Neural progenitor cell (in vitro differentiated cells): ENCODE measurements at regions not wholly inside any gene's neighbourhood (a gene's known extent, or its start where the extent isn't known, plus 50 kb on each side); places are given as distances from the start of the nearest gene placed in this dataset.

Source experiments
- DNase-seq: peaks from one replicate; pipeline ENCODE4 v3.0.0-alpha.2; 2016; ENCODE audit warnings: low spot score
- H2AFZ ChIP-seq: fragments of 200-600 bp; sonication (generic); replicated peaks from 2 replicates; pipeline ENCODE4 v1.6.1; 2016; ENCODE audit warnings: antibody characterized with exemption
- H3F3A ChIP-seq: fragments of 200-600 bp; sonication (generic); 2 replicates; pipeline ENCODE4 v1.6.1; 2016; ENCODE audit warnings: antibody characterized with exemption, low read depth
- H3K27ac ChIP-seq: fragments of 200-600 bp; sonication (generic); 2 replicates; pipeline ENCODE4 v1.5.1; 2016; ENCODE audit warnings: mild to moderate bottlenecking
- H3K27me3 ChIP-seq: fragments of 200-600 bp; sonication (generic); 2 replicates; pipeline ENCODE4 v1.6.1; 2016; ENCODE audit warnings: mild to moderate bottlenecking, moderate library complexity
- H3K36me3 ChIP-seq: fragments of 200-600 bp; sonication (generic); 2 replicates; pipeline ENCODE4 v1.5.1; 2016
- H3K4me1 ChIP-seq: fragments of 200-600 bp; sonication (generic); 2 replicates; pipeline ENCODE4 v1.6.1; 2016; ENCODE audit warnings: mixed run types
- H3K4me2 ChIP-seq: fragments of 200-600 bp; sonication (generic); 2 replicates; pipeline ENCODE4 v1.6.1; 2016
- H3K4me3 ChIP-seq: fragments of 200-600 bp; sonication (generic); 2 replicates; pipeline ENCODE4 v1.5.1; 2016
- H3K79me2 ChIP-seq: fragments of 200-600 bp; sonication (generic); 2 replicates; pipeline ENCODE4 v1.6.1; 2016; ENCODE audit warnings: low read depth
- H3K9ac ChIP-seq: fragments of 200-600 bp; sonication (generic); 2 replicates; pipeline ENCODE4 v1.6.1; 2016
- H3K9me3 ChIP-seq: fragments of 200-600 bp; sonication (generic); 2 replicates; pipeline ENCODE4 v1.5.1; 2016; ENCODE audit warnings: low read depth
- H4K20me1 ChIP-seq: fragments of 200-600 bp; sonication (generic); 2 replicates; pipeline ENCODE4 v1.6.1; 2016; ENCODE audit warnings: low read depth
- H3K27ac Mint-ChIP-seq: 3 replicates; pipeline ENCODE4 v1.8.0; 2021; ENCODE audit warnings: mixed read lengths
- H3K27me3 Mint-ChIP-seq: 2 replicates; pipeline ENCODE4 v1.8.0; 2022; ENCODE audit warnings: low read depth, mild to moderate bottlenecking, inconsistent platforms, moderate library complexity, mixed read lengths; ENCODE audit not compliant: insufficient read depth
- H3K36me3 Mint-ChIP-seq: 3 replicates; pipeline ENCODE4 v1.8.0; 2021; ENCODE audit warnings: mixed read lengths
- H3K4me1 Mint-ChIP-seq: 3 replicates; pipeline ENCODE4 v1.8.0; 2021; ENCODE audit warnings: mixed read lengths
- H3K4me3 Mint-ChIP-seq: 3 replicates; pipeline ENCODE4 v1.8.0; 2021; ENCODE audit warnings: mild to moderate bottlenecking, moderate library complexity, mixed read lengths
- H3K9me3 Mint-ChIP-seq: 3 replicates; pipeline ENCODE4 v1.8.0; 2020; ENCODE audit warnings: mixed read lengths
- CTCF ChIP-seq: fragments of 200-600 bp; sonication (generic); IDR thresholded peaks from 2 replicates; pipeline ENCODE4 v1.5.1; 2017; ENCODE audit warnings: antibody characterized with exemption, mild to moderate bottlenecking
- EZH2 ChIP-seq: fragments of 200-600 bp; sonication (generic); IDR thresholded peaks from 2 replicates; pipeline ENCODE4 v1.6.1; 2017; ENCODE audit warnings: antibody characterized with exemption, mild to moderate bottlenecking, moderate library complexity
- EZH2phosphoT487 ChIP-seq: fragments of 200-600 bp; sonication (generic); IDR thresholded peaks from 2 replicates; pipeline ENCODE4 v1.6.1; 2017; ENCODE audit warnings: antibody characterized with exemption

GRCh38 chrX:88903989-88904718 is 157.1 kb downstream of the CPXCR1 start:
- H3K27ac Mint-ChIP-seq = no peak overlapping the region
- H3K4me1 Mint-ChIP-seq = no peaks in the 10 kb centered on the region
- no peak overlapping the region for H3K4me3 ChIP-seq
- H3K4me1 ChIP-seq = no peaks in the 10 kb centered on the region
- no peak for TF ChIP-seq EZH2
- no peak for TF ChIP-seq EZH2phosphoT487
- TF ChIP-seq CTCF = no peak
- H3K79me2 ChIP-seq = no peaks in the 10 kb centered on the region
- H3K9me3 ChIP-seq = no peaks in the 10 kb centered on the region
- no peaks in the 10 kb centered on the region for H3K36me3 Mint-ChIP-seq
- H2AFZ ChIP-seq = no peak overlapping the region
- H3K36me3 ChIP-seq = no peaks in the 10 kb centered on the region
- no peak overlapping the region for H3K9ac ChIP-seq
- H3K4me3 Mint-ChIP-seq = no peak overlapping the region
- H3K27ac ChIP-seq = no peak overlapping the region
- H3K9me3 Mint-ChIP-seq = no peaks in the 10 kb centered on the region
- peaks cover 12% of the 10 kb centered on the region for H3F3A ChIP-seq
- H3K4me2 ChIP-seq = no peak overlapping the region
- H4K20me1 ChIP-seq = no peaks in the 10 kb centered on the region
- H3K27me3 Mint-ChIP-seq = no peaks in the 10 kb centered on the region
- no peak for DNase-seq
- no peaks in the 10 kb centered on the region for H3K27me3 ChIP-seq

- Mint-ChIP-seq H3K4me1 (no peaks in the 10 kb centered on the region), H3K36me3 (no peaks in the 10 kb centered on the region), H3K27ac (no peak overlapping the region), H3K27me3 (no peaks in the 10 kb centered on the region), H3K4me3 (no peak overlapping the region), H3K9me3 (no peaks in the 10 kb centered on the region)
- Histone ChIP-seq H3K27me3 (no peaks in the 10 kb centered on the region), H3K36me3 (no peaks in the 10 kb centered on the region), H3F3A (peaks cover 12% of the 10 kb centered on the region), H2AFZ (no peak overlapping the region), H3K9me3 (no peaks in the 10 kb centered on the region), H3K27ac (no peak overlapping the region), H3K9ac (no peak overlapping the region), H3K4me1 (no peaks in the 10 kb centered on the region), H4K20me1 (no peaks in the 10 kb centered on the region), H3K4me3 (no peak overlapping the region), H3K4me2 (no peak overlapping the region), H3K79me2 (no peaks in the 10 kb centered on the region)
- TF ChIP-seq CTCF = no peak
- no peak for TF ChIP-seq EZH2
- TF ChIP-seq EZH2phosphoT487 = no peak
- no peak for DNase-seq
Observed at GRCh38 chrX:88908056-88908455, 161.0 kb downstream of the CPXCR1 start.

- no peak overlapping the region for H3K27ac Mint-ChIP-seq
- no peak for DNase-seq
- Histone ChIP-seq H3K9ac (no peak overlapping the region), H3K4me1 (peaks cover 11% of the 10 kb centered on the region), H3K36me3 (no peaks in the 10 kb centered on the region), H3K4me2 (no peak overlapping the region), H3K27ac (no peak overlapping the region), H3K4me3 (no peak overlapping the region), H4K20me1 (no peaks in the 10 kb centered on the region), H3K27me3 (no peaks in the 10 kb centered on the region), H3K9me3 (no peaks in the 10 kb centered on the region), H3K79me2 (no peaks in the 10 kb centered on the region), H2AFZ (no peak overlapping the region), H3F3A (peaks cover 14% of the 10 kb centered on the region)
- no peaks in the 10 kb centered on the region for H3K36me3 Mint-ChIP-seq
- H3K27me3 Mint-ChIP-seq = no peaks in the 10 kb centered on the region
- H3K4me1 Mint-ChIP-seq = peaks cover 10% of the 10 kb centered on the region
- H3K4me3 Mint-ChIP-seq = no peak overlapping the region
- no peak for TF ChIP-seq EZH2
- no peak for TF ChIP-seq EZH2phosphoT487
- TF ChIP-seq CTCF = no peak
- H3K9me3 Mint-ChIP-seq = no peaks in the 10 kb centered on the region
Observed at GRCh38 chrX:88937616-88938015, 190.6 kb downstream of the CPXCR1 start.
